B cell (primary cell): ENCODE measurements at regions not wholly inside any gene's neighbourhood (a gene's known extent, or its start where the extent isn't known, plus 50 kb on each side); places are given as distances from the start of the nearest gene placed in this dataset.

ENCODE experiments used
- ATAC-seq: fragments of 200-7000 bp; cut with Tn5 transposase; one replicate; pipeline ENCODE4 v1.10.0; 2021; ENCODE audit warnings: low read depth, mild to moderate bottlenecking, moderate number of reproducible peaks, moderate library complexity
- CTCF ChIA-PET: fragments of 350-600 bp; sonication (Branson Sonifier 250); formaldehyde crosslinking; loops from one replicate; lab custom pipeline; 2021; ENCODE audit warnings: antibody characterized with exemption, inconsistent platforms; lab: Charles Lee
- POLR2A ChIA-PET: fragments of 350-600 bp; sonication (Branson Sonifier 250); formaldehyde crosslinking; loops from one replicate; lab custom pipeline; 2021; ENCODE audit warnings: antibody characterized with exemption; lab: Charles Lee
- DNase-seq: peaks from one replicate; pipeline ENCODE4 v3.0.0; 2013
- H2AFZ ChIP-seq: 2 replicates; pipeline ENCODE4 v1.6.1; 2012; ENCODE audit warnings: mild to moderate bottlenecking, low read depth, low read length; ENCODE audit not compliant: insufficient read depth, poor library complexity, severe bottlenecking
- H3K27ac ChIP-seq, 2 donors: 1 replicate in 1 of 2; 2 replicates in 1 of 2; pipeline ENCODE4 v1.5.1; 2012 to 2013; ENCODE audit warnings: low read length in 2 of 2, mild to moderate bottlenecking in 2 of 2, moderate library complexity in 1 of 2
- H3K27me3 ChIP-seq, 4 experiments: fragments of 200-600 bp in 1 of 4; sonication (generic) in 1 of 4; replicated peaks in 1 of 4; 1 replicate in 2 of 4; 2 replicates in 2 of 4; pipeline versions ENCODE4 v1.6.1 to v1.7.0; 2013 to 2016; ENCODE audit warnings: low read length in 3 of 4, mild to moderate bottlenecking in 2 of 4, mixed read lengths in 1 of 4, moderate library complexity in 1 of 4; ENCODE audit not compliant: insufficient read depth in 4 of 4, control insufficient read depth in 3 of 4; ENCODE audit errors: control extremely low read depth in 1 of 4
- H3K36me3 ChIP-seq, 2 experiments: replicated peaks in 1 of 2; 1 replicate in 1 of 2; 2 replicates in 1 of 2; pipeline versions ENCODE4 v1.6.1 to v1.7.1; 2013; ENCODE audit warnings: low read length in 1 of 2; ENCODE audit not compliant: insufficient read depth in 2 of 2, control insufficient read depth in 1 of 2; ENCODE audit errors: control extremely low read depth in 1 of 2, extremely low read depth in 1 of 2
- H3K4me1 ChIP-seq, 2 donors: fragments of 200-600 bp in 1 of 2; sonication (generic) in 1 of 2; 1 replicate in 1 of 2; 2 replicates in 1 of 2; pipeline versions ENCODE4 v1.5.1 to v1.6.1; 2013 to 2017; ENCODE audit warnings: low read length in 2 of 2; ENCODE audit not compliant: control insufficient read depth in 2 of 2, insufficient read depth in 2 of 2
- H3K4me2 ChIP-seq: replicated peaks from 2 replicates; pipeline ENCODE3; 2012; ENCODE audit warnings: mild to moderate bottlenecking, low read depth, low read length; ENCODE audit not compliant: poor library complexity, severe bottlenecking
- H3K4me3 ChIP-seq, 5 experiments: fragments of 200-600 bp in 1 of 5; sonication (generic) in 1 of 5; 1 replicate in 3 of 5; 2 replicates in 2 of 5; pipeline versions ENCODE4 v1.5.1 to v1.7.0; 2011 to 2016; ENCODE audit warnings: low read length in 4 of 5, mild to moderate bottlenecking in 4 of 5, low read depth in 2 of 5, control low read depth in 1 of 5, moderate library complexity in 1 of 5; ENCODE audit not compliant: insufficient read depth in 1 of 5; ENCODE audit errors: control extremely low read depth in 1 of 5, extremely low read depth in 1 of 5
- H3K79me2 ChIP-seq: fragments of 200-600 bp; sonication (generic); one replicate; pipeline ENCODE4 v1.6.0; 2016; ENCODE audit warnings: low read length; ENCODE audit not compliant: control insufficient read depth, insufficient read depth
- H3K9ac ChIP-seq: fragments of 200-600 bp; sonication (generic); 2 replicates; pipeline ENCODE4 v1.6.1; 2017; ENCODE audit warnings: mild to moderate bottlenecking, low read length, moderate library complexity
- H3K9me3 ChIP-seq, 3 donors: one replicate each; pipeline versions ENCODE4 v1.6.1 to v1.7.1; 2013; ENCODE audit warnings: low read length in 2 of 3; ENCODE audit not compliant: control insufficient read depth in 2 of 3, insufficient read depth in 1 of 3; ENCODE audit errors: control extremely low read depth in 1 of 3
- H4K20me1 ChIP-seq: 2 replicates; pipeline ENCODE4 v1.6.0; 2012; ENCODE audit warnings: mild to moderate bottlenecking, low read length; ENCODE audit not compliant: insufficient read depth, control insufficient read depth, poor library complexity, severe bottlenecking
- H3K27ac Mint-ChIP-seq: one replicate; pipeline ENCODE4 v1.8.0; 2021; ENCODE audit warnings: mixed read lengths
- H3K27me3 Mint-ChIP-seq: one replicate; pipeline ENCODE4 v1.8.0; 2021; ENCODE audit warnings: mixed read lengths
- H3K4me1 Mint-ChIP-seq: one replicate; pipeline ENCODE4 v1.8.0; 2021; ENCODE audit warnings: mixed read lengths
- H3K4me3 Mint-ChIP-seq: one replicate; pipeline ENCODE4 v1.8.0; 2021; ENCODE audit warnings: mixed read lengths
- H3K9me3 Mint-ChIP-seq: one replicate; pipeline ENCODE4 v1.8.0; 2022; ENCODE audit warnings: mixed read lengths; ENCODE audit not compliant: insufficient read depth
- EZH2 ChIP-seq: IDR thresholded peaks from 2 replicates; pipeline ENCODE4 v1.6.1; 2012; ENCODE audit warnings: borderline replicate concordance, low read depth, mild to moderate bottlenecking, moderate library complexity, low read length; ENCODE audit not compliant: insufficient read depth, poor library complexity, severe bottlenecking
- WGBS: methylation state at CpG from one replicate; pipeline ENCODE4 v1.1.5; 2013; ENCODE audit warnings: missing lambda C conversion rate; ENCODE audit not compliant: insufficient coverage; 5-methylcytosine and 5-hydroxymethylcytosine counted together
- intact Hi-C: fragments of 100-400 bp; cut with micrococcal nuclease; formaldehyde crosslinking; loops from one replicate; pipeline ENCODE4 v1.10.0; 2022
- TF ChIP-seq, protein P1 (sequence below): fragments of 200-600 bp; IDR thresholded peaks from one replicate; pipeline ENCODE4 v1.8.0; 2022; ENCODE audit warnings: antibody characterized with exemption, mild to moderate bottlenecking

DNA sequence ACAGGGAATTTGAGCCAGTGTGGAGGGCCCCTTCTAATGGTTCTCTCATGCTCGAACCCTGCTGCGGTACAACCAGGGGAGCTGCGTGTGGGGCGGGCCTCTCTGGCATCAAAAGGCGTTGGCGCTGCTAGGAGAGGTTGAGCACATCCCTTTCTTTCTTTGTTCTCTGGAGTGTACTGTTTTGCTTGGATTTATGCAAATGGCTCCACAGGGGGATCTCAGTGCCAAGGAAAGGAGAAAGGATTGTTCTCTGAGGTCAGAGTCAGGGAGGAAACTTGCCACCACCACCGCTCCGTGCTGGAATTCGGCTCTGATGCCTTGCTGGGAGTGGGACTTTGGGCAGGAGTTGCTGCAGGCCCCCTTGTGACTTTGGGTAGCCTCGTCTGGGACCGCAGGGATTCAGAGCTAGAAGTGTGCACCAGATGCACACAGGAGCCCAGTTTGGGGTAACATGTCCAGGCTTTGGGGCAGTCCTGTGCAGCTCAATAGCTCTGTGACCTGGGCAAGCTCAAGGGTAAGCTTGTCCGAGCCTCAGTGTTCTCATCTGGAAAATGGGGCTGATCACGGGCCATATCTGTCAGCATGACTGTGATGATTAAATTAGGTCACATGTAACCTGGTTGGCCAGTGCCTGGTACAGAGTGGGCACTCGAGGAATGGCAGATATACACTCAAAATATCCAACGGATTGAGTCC lies 353.0 kb upstream of the EEF2KMT start:
- Histone ChIP-seq H4K20me1 (no peaks in the 10 kb centered on the region), H3K4me2 (no peak overlapping the region), H3K36me3 (no peaks in the 10 kb centered on the region), H3K27ac (no peak overlapping the region), H3K4me3 (no peak overlapping the region), H2AFZ (no peak overlapping the region), H3K9me3 (peaks cover 0 to 4% (median 0%) of the 10 kb centered on the region in 3 donors), H3K4me1 (no peaks in the 10 kb centered on the region), H3K79me2 (no peaks in the 10 kb centered on the region), H3K27me3 (no peaks in the 10 kb centered on the region), H3K9ac (no peak overlapping the region)
- no peaks in the 10 kb centered on the region for H3K27me3 Mint-ChIP-seq
- POLR2A ChIA-PET: no interaction called here
- peaks cover 2% of the 10 kb centered on the region for H3K9me3 Mint-ChIP-seq
- no peak overlapping the region for H3K27ac Mint-ChIP-seq
- CTCF ChIA-PET: no interaction called here
- H3K4me3 Mint-ChIP-seq: no peak overlapping the region
- no peaks in the 10 kb centered on the region for H3K4me1 Mint-ChIP-seq
- TF ChIP-seq, protein P1, sequence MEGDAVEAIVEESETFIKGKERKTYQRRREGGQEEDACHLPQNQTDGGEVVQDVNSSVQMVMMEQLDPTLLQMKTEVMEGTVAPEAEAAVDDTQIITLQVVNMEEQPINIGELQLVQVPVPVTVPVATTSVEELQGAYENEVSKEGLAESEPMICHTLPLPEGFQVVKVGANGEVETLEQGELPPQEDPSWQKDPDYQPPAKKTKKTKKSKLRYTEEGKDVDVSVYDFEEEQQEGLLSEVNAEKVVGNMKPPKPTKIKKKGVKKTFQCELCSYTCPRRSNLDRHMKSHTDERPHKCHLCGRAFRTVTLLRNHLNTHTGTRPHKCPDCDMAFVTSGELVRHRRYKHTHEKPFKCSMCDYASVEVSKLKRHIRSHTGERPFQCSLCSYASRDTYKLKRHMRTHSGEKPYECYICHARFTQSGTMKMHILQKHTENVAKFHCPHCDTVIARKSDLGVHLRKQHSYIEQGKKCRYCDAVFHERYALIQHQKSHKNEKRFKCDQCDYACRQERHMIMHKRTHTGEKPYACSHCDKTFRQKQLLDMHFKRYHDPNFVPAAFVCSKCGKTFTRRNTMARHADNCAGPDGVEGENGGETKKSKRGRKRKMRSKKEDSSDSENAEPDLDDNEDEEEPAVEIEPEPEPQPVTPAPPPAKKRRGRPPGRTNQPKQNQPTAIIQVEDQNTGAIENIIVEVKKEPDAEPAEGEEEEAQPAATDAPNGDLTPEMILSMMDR: no peak
- TF ChIP-seq EZH2: no peak
- intact Hi-C loops: no loop called here
- 34% methylated on average over 13 of the region's 15 CpGs for WGBS
- DNase-seq (no peak), ATAC-seq (no peak)

DNA sequence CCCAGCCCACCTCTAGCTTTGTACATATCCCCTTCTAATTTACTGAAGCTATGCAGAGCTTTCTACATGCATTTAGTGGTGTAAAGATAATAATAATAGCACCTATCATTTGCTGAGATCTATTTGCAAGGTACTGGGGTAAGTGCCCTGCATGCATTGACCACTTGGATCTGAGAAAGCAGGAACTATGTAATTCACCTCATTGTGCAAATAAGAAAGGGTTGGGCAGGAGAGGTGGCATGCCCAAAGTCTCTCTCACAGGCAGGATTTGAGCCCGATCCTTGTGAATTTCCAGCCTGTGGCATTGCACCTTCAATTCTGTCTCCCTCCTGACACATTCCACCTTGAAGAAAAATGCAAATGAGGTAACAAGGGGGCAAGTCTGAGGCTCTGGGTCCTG lies 352.3 kb upstream of the EEF2KMT start:
- intact Hi-C loops: no loop called here
- Mint-ChIP-seq H3K27ac (no peak overlapping the region), H3K27me3 (no peaks in the 10 kb centered on the region), H3K4me1 (no peaks in the 10 kb centered on the region), H3K9me3 (peaks cover 2% of the 10 kb centered on the region), H3K4me3 (no peak overlapping the region)
- ChIA-PET CTCF (no interaction called here), POLR2A (no interaction called here)
- Histone ChIP-seq H3K27ac (no peak overlapping the region), H4K20me1 (no peaks in the 10 kb centered on the region), H3K27me3 (no peaks in the 10 kb centered on the region), H3K4me3 (no peak overlapping the region), H3K9ac (no peak overlapping the region), H2AFZ (no peak overlapping the region), H3K36me3 (no peaks in the 10 kb centered on the region), H3K79me2 (no peaks in the 10 kb centered on the region), H3K4me2 (no peak overlapping the region), H3K4me1 (no peaks in the 10 kb centered on the region), H3K9me3 (peaks cover 0 to 4% (median 0%) of the 10 kb centered on the region in 3 donors)
- TF ChIP-seq EZH2: no peak
- TF ChIP-seq, protein P1: no peak
- DNase-seq (no peak), ATAC-seq (no peak)
- WGBS: no CpG with 5 or more reads among the region's 1 CpG
